Daoy (cell line): ENCODE measurements at regions not wholly inside any gene's neighbourhood (a gene's known extent, or its start where the extent isn't known, plus 50 kb on each side); places are given as distances from the start of the nearest gene placed in this dataset.
A peak's percentile ranks its signal among the peaks of the same experiment; 100 is the strongest.

Source experiments
- DNase-seq: peaks from one replicate; pipeline ENCODE4 v3.0.0-alpha.2; 2015; ENCODE audit warnings: low read depth

- DNase-seq, result no peak
Observed at GRCh38 chr10:93178226-93178625, 104.5 kb downstream of the CYP26A1 start.

- DNase-seq, result peak; percentile 82
Observed at GRCh38 chr10:93180482-93180931, 106.8 kb downstream of the CYP26A1 start.

GRCh38 chr10:93181271-93182048, 107.8 kb downstream of the CYP26A1 start:
- no peak for DNase-seq

- no peak for DNase-seq
Observed at GRCh38 chr10:93182049-93182327, 108.3 kb downstream of the CYP26A1 start.

- no peak for DNase-seq
Observed at GRCh38 chr10:93182790-93183189, 109.1 kb downstream of the CYP26A1 start.

- DNase-seq, result no peak
Observed at GRCh38 chr10:93186653-93187052, 113.0 kb downstream of the CYP26A1 start.

- DNase-seq, result no peak
Observed at GRCh38 chr10:93189944-93190343, 116.3 kb downstream of the CYP26A1 start.

- DNase-seq, result no peak
Observed at GRCh38 chr10:93190372-93190771, 116.7 kb downstream of the CYP26A1 start.

- no peak for DNase-seq
Observed at GRCh38 chr10:93193906-93194305, 120.2 kb downstream of the CYP26A1 start.

- DNase-seq, result peak; percentile 46
Observed at GRCh38 chr10:93198401-93199131, 124.9 kb downstream of the CYP26A1 start.

GRCh38 chr10:93199191-93199751, 125.6 kb downstream of the CYP26A1 start:
- peak; percentile 74 for DNase-seq

- no peak for DNase-seq
Observed at GRCh38 chr10:93204494-93205485, 131.1 kb downstream of the CYP26A1 start.

- no peak for DNase-seq
Observed at GRCh38 chr10:93206652-93207051, 133.0 kb downstream of the CYP26A1 start.

GRCh38 chr10:93208717-93209464, 135.2 kb downstream of the CYP26A1 start:
- DNase-seq, result peak; percentile 5

- DNase-seq, result no peak
Observed at GRCh38 chr10:93211991-93212390, 138.3 kb downstream of the CYP26A1 start.

GRCh38 chr10:93215312-93215711, 141.6 kb downstream of the CYP26A1 start:
- no peak for DNase-seq

GRCh38 chr10:93216341-93216985, 142.8 kb downstream of the CYP26A1 start:
- DNase-seq, result no peak

GRCh38 chr10:93218386-93218785, 144.7 kb downstream of the CYP26A1 start:
- no peak for DNase-seq

GRCh38 chr10:93219347-93219746, 145.7 kb downstream of the CYP26A1 start:
- DNase-seq, result no peak
